ENCODE measurements at regions not wholly inside any gene's neighbourhood (a gene's known extent, or its start where the extent isn't known, plus 50 kb on each side); places are given as distances from the start of the nearest gene placed in this dataset.

GRCh38 chr22:26957897-26958296 is 300.5 kb downstream of the MIAT start:
- Histone ChIP-seq H3K4me3 (replicated peaks in 1 of 3) (no peak overlapping the region), H3K27me3 (no peaks in the 10 kb centered on the region), H3K36me3 (no peaks in the 10 kb centered on the region), H3K4me1 (peaks cover 1 to 14% of the 10 kb centered on the region in 2 donors), H3K27ac (no peak overlapping the region), H3K9me3 (no peaks in the 10 kb centered on the region)
- TF ChIP-seq POLR2A (IDR thresholded peaks at IDR 0.05): no peak
- TF ChIP-seq CTCF (IDR thresholded peaks at IDR 0.05): no peak
- intact Hi-C loops (cut with DNase I): no loop called here
- WGBS, 2 donors: 90 to 91% methylated on average over 6 of the region's 6 CpGs
- no peak for DNase-seq

- TF ChIP-seq CTCF (IDR thresholded peaks at IDR 0.05) (no peak), POLR2A (IDR thresholded peaks at IDR 0.05) (no peak)
Measured at GRCh38 chr22:26958378-26958777, 301.0 kb downstream of the MIAT start.

GRCh38 chr22:26964642-26965041 is 307.3 kb downstream of the MIAT start:
- no peak for DNase-seq
- Histone ChIP-seq H3K36me3 (no peaks in the 10 kb centered on the region), H3K4me3 (replicated peaks in 1 of 3) (no peak overlapping the region), H3K4me1 (no peaks in the 10 kb centered on the region), H3K27me3 (no peaks in the 10 kb centered on the region), H3K9me3 (no peaks in the 10 kb centered on the region), H3K27ac (no peak overlapping the region)
- 86 to 96% methylated on average over 1 of the region's 1 CpG for WGBS, 2 donors
- intact Hi-C loops (cut with DNase I): no loop called here
- no peak for TF ChIP-seq POLR2A (IDR thresholded peaks at IDR 0.05)
- TF ChIP-seq CTCF (IDR thresholded peaks at IDR 0.05): no peak

More at GRCh38 chr22:26958378-26958777, 301.0 kb downstream of the MIAT start:
- DNase-seq: no peak
- 94 to 100% methylated on average over 1 of the region's 1 CpG for WGBS, 2 donors
- H3K36me3 ChIP-seq: no peaks in the 10 kb centered on the region
- H3K27ac ChIP-seq: no peak overlapping the region
- no peak overlapping the region for H3K4me3 ChIP-seq (replicated peaks in 1 of 3)
- peaks cover 0 to 10% of the 10 kb centered on the region in 2 donors for H3K4me1 ChIP-seq
- intact Hi-C loops (cut with DNase I): no loop called here
- H3K9me3 ChIP-seq: no peaks in the 10 kb centered on the region
- no peaks in the 10 kb centered on the region for H3K27me3 ChIP-seq

GRCh38 chr22:26967282-26967681 is 309.9 kb downstream of the MIAT start:
- H3K4me3 ChIP-seq (replicated peaks in 1 of 3): no peak overlapping the region
- no peaks in the 10 kb centered on the region for H3K27me3 ChIP-seq
- H3K27ac ChIP-seq: no peak overlapping the region
- H3K4me1 ChIP-seq: no peaks in the 10 kb centered on the region
- intact Hi-C loops (cut with DNase I): no loop called here
- TF ChIP-seq CTCF (IDR thresholded peaks at IDR 0.05) (no peak), POLR2A (IDR thresholded peaks at IDR 0.05) (no peak)
- 95 to 97% methylated on average over 2 of the region's 2 CpGs for WGBS, 2 donors
- no peak for DNase-seq
- H3K9me3 ChIP-seq: no peaks in the 10 kb centered on the region
- H3K36me3 ChIP-seq: no peaks in the 10 kb centered on the region

- no peak for DNase-seq
- no peaks in the 10 kb centered on the region for H3K27me3 ChIP-seq
- intact Hi-C loops (cut with DNase I): no loop called here
- no peak overlapping the region for H3K4me3 ChIP-seq (replicated peaks in 1 of 3)
- TF ChIP-seq POLR2A (IDR thresholded peaks at IDR 0.05) (no peak), CTCF (IDR thresholded peaks at IDR 0.05) (no peak)
- H3K4me1 ChIP-seq: no peaks in the 10 kb centered on the region
- H3K9me3 ChIP-seq: no peaks in the 10 kb centered on the region
- 87 to 88% methylated on average over 6 of the region's 6 CpGs for WGBS, 2 donors
- H3K36me3 ChIP-seq: no peaks in the 10 kb centered on the region
- H3K27ac ChIP-seq: no peak overlapping the region
Measured at GRCh38 chr22:26968859-26969523, 311.6 kb downstream of the MIAT start.
